ENCODE measurements at regions not wholly inside any gene's neighbourhood (a gene's known extent, or its start where the extent isn't known, plus 50 kb on each side); places are given as distances from the start of the nearest gene placed in this dataset.

DNA sequence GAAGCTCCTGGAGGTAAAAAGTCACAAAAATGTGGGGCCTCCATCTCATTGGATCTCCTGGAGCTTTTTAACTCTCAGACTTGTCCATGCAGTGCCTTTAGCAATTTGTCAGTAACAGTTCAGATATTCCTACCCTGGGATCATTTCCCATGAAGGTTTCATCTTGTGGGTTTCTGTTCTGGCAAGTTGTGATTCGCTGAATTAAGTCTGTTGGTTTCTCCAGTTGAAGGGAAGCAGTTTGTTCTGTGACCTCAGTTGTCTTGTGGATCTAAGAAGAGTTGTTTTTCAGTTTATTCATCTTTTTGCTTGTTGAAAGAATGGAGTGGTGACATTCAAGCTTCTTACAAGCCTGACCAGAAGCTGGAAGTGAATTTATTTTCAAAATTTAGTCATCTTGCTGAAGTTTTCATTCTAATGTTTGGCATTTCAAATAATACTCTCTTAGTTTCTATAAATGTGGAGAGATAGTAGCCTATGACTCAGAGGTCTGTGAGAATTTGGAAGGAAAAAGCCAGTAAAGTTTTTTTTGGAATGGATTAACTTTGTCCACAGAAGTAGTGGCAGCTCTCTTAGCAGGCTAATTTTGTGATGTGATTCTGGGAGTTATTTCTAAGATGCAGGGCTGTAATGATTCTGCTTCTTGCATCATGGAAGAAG is 120.1 kb upstream of the CSNK1A1L start:
- TF ChIP-seq, protein P1, sequence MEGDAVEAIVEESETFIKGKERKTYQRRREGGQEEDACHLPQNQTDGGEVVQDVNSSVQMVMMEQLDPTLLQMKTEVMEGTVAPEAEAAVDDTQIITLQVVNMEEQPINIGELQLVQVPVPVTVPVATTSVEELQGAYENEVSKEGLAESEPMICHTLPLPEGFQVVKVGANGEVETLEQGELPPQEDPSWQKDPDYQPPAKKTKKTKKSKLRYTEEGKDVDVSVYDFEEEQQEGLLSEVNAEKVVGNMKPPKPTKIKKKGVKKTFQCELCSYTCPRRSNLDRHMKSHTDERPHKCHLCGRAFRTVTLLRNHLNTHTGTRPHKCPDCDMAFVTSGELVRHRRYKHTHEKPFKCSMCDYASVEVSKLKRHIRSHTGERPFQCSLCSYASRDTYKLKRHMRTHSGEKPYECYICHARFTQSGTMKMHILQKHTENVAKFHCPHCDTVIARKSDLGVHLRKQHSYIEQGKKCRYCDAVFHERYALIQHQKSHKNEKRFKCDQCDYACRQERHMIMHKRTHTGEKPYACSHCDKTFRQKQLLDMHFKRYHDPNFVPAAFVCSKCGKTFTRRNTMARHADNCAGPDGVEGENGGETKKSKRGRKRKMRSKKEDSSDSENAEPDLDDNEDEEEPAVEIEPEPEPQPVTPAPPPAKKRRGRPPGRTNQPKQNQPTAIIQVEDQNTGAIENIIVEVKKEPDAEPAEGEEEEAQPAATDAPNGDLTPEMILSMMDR (conservative IDR thresholded peaks at IDR 0.05; ENCODE audit: low read depth, low read length): no peak
- no peak for TF ChIP-seq EZH2 (IDR thresholded peaks at IDR 0.05; ENCODE audit: low read length, unreplicated experiment)
